HCEC 1CT (cell line): ENCODE measurements at regions not wholly inside any gene's neighbourhood (a gene's known extent, or its start where the extent isn't known, plus 50 kb on each side); places are given as distances from the start of the nearest gene placed in this dataset.
"Not testable (repeated sequence)": the region's sequence is repeated elsewhere in the genome, so short reads cannot be mapped to it uniquely, and the experiment has no call there.

ENCODE experiments used
- DNase-seq: peaks from one replicate; pipeline ENCODE4 v3.0.0-alpha.2; 2017

- DNase-seq: no peak
Observed at GRCh38 chr10:33732161-33732680, 397.8 kb upstream of the NRP1 start.

- DNase-seq: no peak
Observed at GRCh38 chr10:33731322-33731721, 396.9 kb upstream of the NRP1 start.

DNA sequence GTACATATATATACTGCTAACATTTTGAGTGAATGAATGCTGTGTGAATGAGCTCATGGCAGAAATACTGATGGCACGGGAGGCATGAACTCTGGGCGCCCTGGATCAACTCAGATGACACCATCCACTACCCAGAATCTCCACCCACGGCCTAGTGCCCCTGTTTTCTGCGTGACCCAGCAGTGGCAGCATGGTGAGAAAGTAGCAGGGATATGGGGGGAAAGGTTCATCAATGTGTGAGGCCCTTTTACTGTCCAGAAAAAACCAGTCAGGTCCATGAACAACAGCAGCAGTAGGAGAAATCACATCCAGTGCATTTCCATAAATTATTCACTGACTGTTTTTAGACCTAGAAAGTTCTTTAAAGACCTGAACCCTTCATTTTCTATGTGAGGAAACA, 391.0 kb upstream of the NRP1 start:
- DNase-seq: no peak

- DNase-seq: no peak
Observed at GRCh38 chr10:33723181-33723580, 388.7 kb upstream of the NRP1 start.

DNA sequence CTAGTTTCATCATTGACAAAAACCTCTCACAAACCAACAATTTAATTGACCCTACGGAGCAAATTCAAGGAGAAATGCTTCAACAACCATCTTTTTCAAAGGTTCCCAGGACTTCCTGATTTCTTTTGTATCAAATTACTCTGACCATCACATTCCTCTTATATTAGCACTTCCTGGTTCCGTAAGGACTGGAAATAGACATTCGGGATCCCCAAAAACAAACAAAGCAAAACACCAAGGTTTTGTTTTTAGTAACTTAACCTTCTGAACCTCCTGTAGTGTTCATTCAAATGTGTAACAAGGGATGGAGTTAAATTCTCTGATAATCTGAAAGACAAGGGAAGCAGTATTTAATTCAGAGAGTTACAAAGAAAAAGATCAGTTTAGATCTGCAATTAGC, 387.6 kb upstream of the NRP1 start:
- DNase-seq: peak; percentile 42

- no peak for DNase-seq
Observed at GRCh38 chr10:33721509-33721908, 387.0 kb upstream of the NRP1 start.

DNA sequence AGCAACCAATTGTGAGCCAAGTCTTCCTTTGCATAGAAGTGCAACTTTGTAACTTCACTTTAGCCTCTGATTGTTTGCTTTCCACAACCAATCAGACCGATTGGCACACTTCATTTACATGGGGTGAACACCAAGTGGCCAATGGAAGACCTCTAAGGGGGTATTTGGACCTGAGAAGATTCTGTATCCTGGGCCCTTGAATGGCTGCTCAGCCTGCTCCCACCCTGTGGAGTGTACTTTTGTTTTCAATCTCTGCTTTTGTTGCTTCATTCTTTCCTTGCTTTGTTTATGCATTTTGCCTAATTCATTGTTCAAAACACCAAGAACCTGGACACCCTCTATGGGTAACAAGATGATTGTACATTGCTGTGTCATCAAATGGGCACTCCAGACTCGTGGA, 385.7 kb upstream of the NRP1 start:
- no peak for DNase-seq

DNA sequence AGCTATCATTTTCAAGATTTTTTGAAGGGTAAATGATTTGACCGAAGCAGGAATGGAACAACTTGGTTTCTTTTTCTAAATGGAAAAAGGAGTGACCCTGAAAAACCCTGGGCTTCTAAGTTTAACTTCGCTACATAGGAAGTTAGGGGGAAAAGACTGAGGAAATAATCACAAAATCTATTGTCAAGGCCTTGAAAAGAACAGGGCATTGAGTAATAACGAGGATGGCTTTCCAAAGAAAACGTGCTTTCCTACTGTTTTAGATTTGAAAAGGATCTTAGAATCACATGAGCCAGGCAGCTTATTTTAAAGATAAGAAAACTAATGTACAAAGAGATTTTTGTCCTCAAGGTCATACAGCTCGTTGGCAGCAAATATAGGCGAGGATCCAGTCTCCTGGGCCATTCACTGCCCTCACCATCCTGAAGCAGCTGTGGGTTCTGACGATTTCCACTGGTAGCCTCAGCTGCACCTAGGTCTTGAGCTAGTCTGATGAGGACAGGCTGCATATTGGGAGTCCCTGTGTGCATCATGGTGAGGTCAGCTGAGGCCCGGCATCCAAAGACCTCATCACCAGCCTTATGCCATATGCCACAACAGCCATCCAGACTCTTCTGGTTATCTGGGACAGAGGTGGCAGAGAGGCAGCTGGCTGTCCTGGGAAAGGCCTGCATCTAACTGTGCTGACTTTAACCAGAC, 384.7 kb upstream of the NRP1 start:
- DNase-seq: no peak

- no peak for DNase-seq
Observed at GRCh38 chr10:33716501-33717267, 382.2 kb upstream of the NRP1 start.

DNA sequence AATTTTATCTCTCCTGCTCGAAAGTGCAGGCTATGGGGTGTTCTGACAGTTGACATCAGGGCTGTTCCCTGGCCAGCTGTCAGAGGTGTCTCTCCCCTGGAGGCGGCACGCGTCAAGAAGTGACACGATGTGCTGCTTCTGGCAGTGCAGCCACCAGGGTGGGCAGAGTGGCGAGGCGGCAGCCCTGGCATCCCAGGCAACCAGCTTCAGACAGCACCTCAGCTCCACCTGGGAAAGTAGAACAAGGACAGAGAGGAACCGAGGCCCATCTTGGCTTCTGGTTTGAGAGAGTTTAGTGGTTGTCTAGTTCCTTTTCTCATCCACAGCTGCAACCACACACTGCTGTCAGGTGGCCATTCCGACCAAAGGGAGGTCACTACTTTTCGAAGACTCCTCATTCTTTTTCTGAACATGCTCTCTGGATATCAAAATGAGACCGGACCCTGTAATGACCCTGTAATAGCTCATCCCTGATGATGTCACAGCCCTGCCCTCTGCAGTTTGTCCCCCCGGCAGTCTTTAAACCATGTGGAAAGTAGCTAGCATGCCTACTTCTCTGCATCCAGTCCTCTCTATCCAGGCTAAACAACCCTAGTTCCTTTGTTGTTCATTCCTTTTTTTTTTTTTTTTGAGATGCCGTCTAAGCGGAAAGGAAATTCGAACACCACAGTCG, 381.0 kb upstream of the NRP1 start:
- no peak for DNase-seq

DNA sequence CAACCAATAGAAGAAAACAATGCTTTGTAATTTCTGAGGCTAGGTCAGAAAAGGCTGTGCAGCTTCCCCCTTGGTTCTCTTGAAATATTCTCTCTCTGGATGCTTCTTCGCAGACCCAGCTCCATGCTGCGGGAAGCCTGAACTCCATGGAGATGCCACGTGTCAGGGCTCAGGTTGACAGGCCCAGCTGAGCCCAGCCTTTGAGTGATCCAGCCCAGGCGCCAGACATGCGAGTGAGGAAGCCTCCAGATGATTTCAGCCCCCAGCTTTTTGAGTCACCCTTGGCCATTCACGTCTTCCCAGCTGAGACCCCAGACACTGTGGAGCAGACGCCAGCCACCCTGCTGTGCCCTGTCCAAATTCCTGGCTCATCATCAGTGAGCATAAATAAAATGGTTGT, 378.4 kb upstream of the NRP1 start:
- DNase-seq: no peak

DNA sequence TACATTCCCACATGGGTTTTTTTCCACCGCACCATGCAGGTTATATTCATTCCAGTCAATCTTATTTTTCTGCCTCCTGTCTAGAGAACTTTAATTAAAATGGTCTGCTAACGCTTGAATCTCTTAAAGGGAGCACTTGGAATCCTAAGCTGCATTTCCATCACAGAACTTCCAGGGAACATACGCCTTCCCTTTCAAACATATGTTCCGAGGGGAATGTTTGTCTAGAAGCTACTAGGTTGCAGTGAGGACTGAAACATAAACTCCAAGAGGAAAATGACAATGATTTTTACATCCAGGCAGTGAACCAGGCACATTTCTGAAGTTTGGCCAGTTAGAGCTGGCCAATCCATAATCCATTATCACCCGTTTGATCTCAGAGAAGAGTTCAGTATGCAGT, 375.5 kb upstream of the NRP1 start:
- no peak for DNase-seq

- DNase-seq: no peak
Observed at GRCh38 chr10:33709008-33709753, 374.7 kb upstream of the NRP1 start.

GRCh38 chr10:33708561-33708960, 374.1 kb upstream of the NRP1 start:
- no peak for DNase-seq

- DNase-seq: no peak
Observed at GRCh38 chr10:33706746-33707145, 372.3 kb upstream of the NRP1 start.

DNA sequence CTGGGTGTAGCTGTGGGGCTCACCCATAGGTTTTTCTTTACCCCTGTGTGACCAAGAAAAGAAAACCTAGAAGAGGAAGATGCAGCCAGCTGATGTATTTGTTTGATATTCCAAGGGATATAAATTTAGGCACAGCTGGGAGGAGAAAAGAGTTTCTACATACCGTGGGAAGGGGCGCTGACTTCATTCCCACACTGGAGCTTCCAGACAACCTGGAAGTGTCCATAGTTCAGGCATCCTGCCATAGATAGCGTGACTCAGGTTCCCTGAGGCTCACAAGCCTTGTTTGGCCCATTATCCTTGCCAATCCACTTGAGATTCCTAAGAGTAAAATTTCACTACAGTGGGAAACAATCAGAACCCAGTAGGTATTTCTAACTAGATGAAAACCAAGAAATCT, 371.7 kb upstream of the NRP1 start:
- DNase-seq: peak; percentile 46

GRCh38 chr10:33704214-33704830, 369.9 kb upstream of the NRP1 start:
- no peak for DNase-seq

GRCh38 chr10:33703501-33704213, 369.2 kb upstream of the NRP1 start:
- DNase-seq: peak; percentile 48

- DNase-seq: no peak
Observed at GRCh38 chr10:33698033-33698432, 363.6 kb upstream of the NRP1 start.

DNA sequence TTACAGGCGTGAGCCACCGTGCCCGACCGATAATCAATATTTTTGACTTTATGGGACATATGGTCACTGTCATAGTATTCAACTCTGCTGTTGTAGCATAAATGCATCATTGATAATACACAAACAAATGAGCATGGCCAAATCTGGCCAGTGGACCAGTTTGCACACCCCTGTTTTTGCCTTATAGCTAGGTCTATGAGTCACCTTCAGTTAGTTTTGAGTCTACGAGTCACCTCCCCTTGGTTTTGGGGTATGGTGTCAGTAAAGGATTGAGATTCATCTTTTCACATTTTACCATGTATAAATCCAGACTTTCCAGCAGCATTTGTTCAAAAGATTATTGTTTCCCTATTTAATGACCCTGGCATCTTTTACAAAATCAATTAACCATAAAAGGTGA, 362.5 kb upstream of the NRP1 start:
- peak; percentile 42 for DNase-seq

DNA sequence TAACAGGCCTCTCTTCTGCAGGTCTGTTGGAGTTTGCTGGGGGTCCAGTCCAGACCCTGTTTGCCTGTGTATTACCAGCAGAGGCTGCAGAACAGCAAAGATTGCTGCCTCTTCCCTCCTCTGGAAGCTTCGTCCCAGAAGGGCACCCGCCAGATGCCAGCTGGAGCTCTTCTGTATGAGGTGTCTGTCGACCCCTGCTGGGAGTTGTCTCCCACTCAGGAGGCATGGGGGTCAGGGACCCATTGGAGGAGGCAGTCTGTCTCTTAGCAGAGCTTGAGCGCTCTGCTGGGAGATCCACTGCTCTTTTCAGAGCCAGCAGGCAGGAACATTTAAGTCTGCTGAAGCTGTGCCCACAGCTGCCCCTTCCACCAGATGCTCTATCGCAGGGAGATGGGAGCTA, 361.1 kb upstream of the NRP1 start:
- no peak for DNase-seq

DNA sequence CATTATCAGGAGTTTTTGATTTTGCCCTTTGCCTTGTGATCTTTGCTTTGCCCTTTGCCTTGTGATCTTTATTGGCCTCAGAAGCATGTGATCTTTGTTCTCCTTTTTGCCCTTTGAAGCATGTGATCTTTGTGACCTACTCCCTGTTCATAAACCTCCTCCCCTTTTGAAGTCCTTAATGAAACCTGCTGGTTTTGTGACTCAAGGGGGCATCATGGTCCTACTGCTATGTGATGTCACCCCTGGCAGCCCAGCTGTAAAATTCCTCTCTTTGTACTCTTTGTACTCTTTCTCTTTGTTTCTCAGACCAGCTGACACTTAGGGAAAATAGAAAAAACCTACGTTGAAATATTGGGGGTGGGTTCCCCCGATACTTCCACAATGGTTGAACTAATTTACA, 356.1 kb upstream of the NRP1 start:
- not testable (repeated sequence) for DNase-seq
